ENCODE measurements at regions not wholly inside any gene's neighbourhood (a gene's known extent, or its start where the extent isn't known, plus 50 kb on each side); places are given as distances from the start of the nearest gene placed in this dataset.

- Histone ChIP-seq H3K27me3 (ENCODE audit: insufficient read depth, poor library complexity, severe bottlenecking) (no peaks in the 10 kb centered on the region), H3K36me3 (ENCODE audit: low read depth) (no peaks in the 10 kb centered on the region), H3K4me1 (ENCODE audit: insufficient read depth, poor library complexity, severe bottlenecking) (no peaks in the 10 kb centered on the region), H3K27ac (ENCODE audit: poor library complexity, severe bottlenecking) (no peak overlapping the region), H3K9me3 (ENCODE audit: severe bottlenecking) (no peaks in the 10 kb centered on the region), H3K4me3 (ENCODE audit: severe bottlenecking) (no peak overlapping the region)
- DNase-seq (ENCODE audit: low spot score), result no peak
- no peak for ATAC-seq (ENCODE audit: low read depth)
- TF ChIP-seq, protein P1, sequence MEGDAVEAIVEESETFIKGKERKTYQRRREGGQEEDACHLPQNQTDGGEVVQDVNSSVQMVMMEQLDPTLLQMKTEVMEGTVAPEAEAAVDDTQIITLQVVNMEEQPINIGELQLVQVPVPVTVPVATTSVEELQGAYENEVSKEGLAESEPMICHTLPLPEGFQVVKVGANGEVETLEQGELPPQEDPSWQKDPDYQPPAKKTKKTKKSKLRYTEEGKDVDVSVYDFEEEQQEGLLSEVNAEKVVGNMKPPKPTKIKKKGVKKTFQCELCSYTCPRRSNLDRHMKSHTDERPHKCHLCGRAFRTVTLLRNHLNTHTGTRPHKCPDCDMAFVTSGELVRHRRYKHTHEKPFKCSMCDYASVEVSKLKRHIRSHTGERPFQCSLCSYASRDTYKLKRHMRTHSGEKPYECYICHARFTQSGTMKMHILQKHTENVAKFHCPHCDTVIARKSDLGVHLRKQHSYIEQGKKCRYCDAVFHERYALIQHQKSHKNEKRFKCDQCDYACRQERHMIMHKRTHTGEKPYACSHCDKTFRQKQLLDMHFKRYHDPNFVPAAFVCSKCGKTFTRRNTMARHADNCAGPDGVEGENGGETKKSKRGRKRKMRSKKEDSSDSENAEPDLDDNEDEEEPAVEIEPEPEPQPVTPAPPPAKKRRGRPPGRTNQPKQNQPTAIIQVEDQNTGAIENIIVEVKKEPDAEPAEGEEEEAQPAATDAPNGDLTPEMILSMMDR (IDR thresholded peaks at IDR 0.05; ENCODE audit: poor library complexity, severe bottlenecking), result no peak
Measured at GRCh38 chr9:88926781-88927505, 64.3 kb upstream of the S1PR3 start.

- H3K27ac ChIP-seq (ENCODE audit: poor library complexity, severe bottlenecking), result no peak overlapping the region
- TF ChIP-seq, protein P1 (IDR thresholded peaks at IDR 0.05; ENCODE audit: poor library complexity, severe bottlenecking), result no peak
- H3K4me3 ChIP-seq (ENCODE audit: severe bottlenecking), result no peak overlapping the region
- H3K4me1 ChIP-seq (ENCODE audit: insufficient read depth, poor library complexity, severe bottlenecking), result no peaks in the 10 kb centered on the region
- ATAC-seq (ENCODE audit: low read depth) (no peak), DNase-seq (ENCODE audit: low spot score) (no peak)
- no peaks in the 10 kb centered on the region for H3K27me3 ChIP-seq (ENCODE audit: insufficient read depth, poor library complexity, severe bottlenecking)
- H3K9me3 ChIP-seq (ENCODE audit: severe bottlenecking), result no peaks in the 10 kb centered on the region
- H3K36me3 ChIP-seq (ENCODE audit: low read depth), result no peaks in the 10 kb centered on the region
Measured at GRCh38 chr9:88927510-88927909, 63.8 kb upstream of the S1PR3 start.

GRCh38 chr9:88930716-88931115 is 60.6 kb upstream of the S1PR3 start:
- Histone ChIP-seq H3K27ac (ENCODE audit: poor library complexity, severe bottlenecking) (no peak overlapping the region), H3K4me3 (ENCODE audit: severe bottlenecking) (no peak overlapping the region), H3K4me1 (ENCODE audit: insufficient read depth, poor library complexity, severe bottlenecking) (no peaks in the 10 kb centered on the region), H3K36me3 (ENCODE audit: low read depth) (no peaks in the 10 kb centered on the region), H3K27me3 (ENCODE audit: insufficient read depth, poor library complexity, severe bottlenecking) (no peaks in the 10 kb centered on the region), H3K9me3 (ENCODE audit: severe bottlenecking) (no peaks in the 10 kb centered on the region)
- ATAC-seq (ENCODE audit: low read depth) (no peak), DNase-seq (ENCODE audit: low spot score) (no peak)
- TF ChIP-seq, protein P1 (IDR thresholded peaks at IDR 0.05; ENCODE audit: poor library complexity, severe bottlenecking), result no peak

DNA sequence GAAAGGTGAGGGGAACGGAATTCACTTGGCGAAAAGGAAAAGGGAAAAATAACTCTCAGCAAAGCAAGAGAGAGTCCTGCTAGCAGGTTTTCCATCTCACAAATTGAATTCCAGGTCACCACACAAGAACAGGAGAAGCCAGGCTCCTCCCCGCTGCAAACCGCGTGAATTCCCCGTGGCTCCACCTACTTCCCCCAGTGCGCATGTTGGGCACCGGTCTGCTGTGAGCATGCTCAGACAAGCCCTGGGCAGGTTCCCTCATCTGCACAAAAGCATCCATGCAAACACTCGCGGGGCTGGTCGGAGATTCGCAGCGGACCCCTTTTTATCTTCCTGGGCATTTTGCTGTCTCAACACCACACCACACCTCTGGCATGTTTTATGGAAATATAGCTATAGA is 58.5 kb upstream of the S1PR3 start:
- H3K27ac ChIP-seq (ENCODE audit: poor library complexity, severe bottlenecking), result no peak overlapping the region
- TF ChIP-seq, protein P1 (IDR thresholded peaks at IDR 0.05; ENCODE audit: poor library complexity, severe bottlenecking), result no peak
- no peak overlapping the region for H3K4me3 ChIP-seq (ENCODE audit: severe bottlenecking)
- ATAC-seq (ENCODE audit: low read depth) (no peak), DNase-seq (ENCODE audit: low spot score) (no peak)
- no peaks in the 10 kb centered on the region for H3K9me3 ChIP-seq (ENCODE audit: severe bottlenecking)
- no peaks in the 10 kb centered on the region for H3K36me3 ChIP-seq (ENCODE audit: low read depth)
- no peaks in the 10 kb centered on the region for H3K4me1 ChIP-seq (ENCODE audit: insufficient read depth, poor library complexity, severe bottlenecking)
- no peaks in the 10 kb centered on the region for H3K27me3 ChIP-seq (ENCODE audit: insufficient read depth, poor library complexity, severe bottlenecking)

GRCh38 chr9:88933607-88934379 is 57.5 kb upstream of the S1PR3 start:
- Histone ChIP-seq H3K36me3 (ENCODE audit: low read depth) (no peaks in the 10 kb centered on the region), H3K4me3 (ENCODE audit: severe bottlenecking) (no peak overlapping the region), H3K27ac (ENCODE audit: poor library complexity, severe bottlenecking) (no peak overlapping the region), H3K9me3 (ENCODE audit: severe bottlenecking) (no peaks in the 10 kb centered on the region), H3K4me1 (ENCODE audit: insufficient read depth, poor library complexity, severe bottlenecking) (no peaks in the 10 kb centered on the region), H3K27me3 (ENCODE audit: insufficient read depth, poor library complexity, severe bottlenecking) (no peaks in the 10 kb centered on the region)
- ATAC-seq (ENCODE audit: low read depth) (no peak), DNase-seq (ENCODE audit: low spot score) (no peak)
- TF ChIP-seq, protein P1 (IDR thresholded peaks at IDR 0.05; ENCODE audit: poor library complexity, severe bottlenecking), result no peak

Measured in RWPE2 (cell line).